ENCODE measurements at regions not wholly inside any gene's neighbourhood (a gene's known extent, or its start where the extent isn't known, plus 50 kb on each side); places are given as distances from the start of the nearest gene placed in this dataset.

GRCh38 chr12:46667551-46667950 is 158.2 kb downstream of the SLC38A4 start:
- TF ChIP-seq ZNF274 (IDR thresholded peaks at IDR 0.05; ENCODE audit: low read depth, low read length), result no peak
- TF ChIP-seq YY1 (IDR thresholded peaks at IDR 0.05; ENCODE audit: insufficient read depth, insufficient read length), result no peak
- TF ChIP-seq SUZ12 (IDR thresholded peaks at IDR 0.05; ENCODE audit: extremely low read depth, insufficient read depth, insufficient read length), result no peak

All from NT2/D1 (cell line).